HCT116 (cell line): ENCODE measurements at regions not wholly inside any gene's neighbourhood (a gene's known extent, or its start where the extent isn't known, plus 50 kb on each side); places are given as distances from the start of the nearest gene placed in this dataset.

Source experiments
- ATAC-seq: fragments of 200-7000 bp; cut with Tn5 transposase; 2 replicates; pipeline ENCODE4 v1.9.1; 2020; ENCODE audit warnings: mild to moderate bottlenecking, moderate library complexity
- BruUV-seq: library from RNA; stranded (reverse); fragments of 400-500 nt; replicated peaks from 2 replicates; lab custom pipeline; 2021; lab: Mats Ljungman, UMichigan
- CTCF ChIA-PET: fragments of 300-600 bp; sonication (Branson Sonifier 250); formaldehyde crosslinking; loops from one replicate; lab custom pipeline; 2021; ENCODE audit warnings: antibody characterized with exemption; lab: Charles Lee
- POLR2A ChIA-PET: fragments of 300-600, 350-600 bp; sonication (Branson Sonifier 250); formaldehyde crosslinking; loops from one replicate; lab custom pipeline; 2021; ENCODE audit warnings: antibody characterized with exemption; lab: Charles Lee
- RAD21 ChIA-PET, 2 experiments: fragments of 300-600 bp; sonication (Branson Sonifier 250); formaldehyde crosslinking; loops; one replicate each; lab custom pipeline; 2023; ENCODE audit warnings: low total read pairs in 2 of 2; ENCODE audit not compliant: uncharacterized antibody in 2 of 2, unreplicated experiment in 2 of 2, low non-redundant PET in 1 of 2; lab: Charles Lee
- DNase-seq: peaks from one replicate; pipeline ENCODE4 v3.0.0-alpha.2; 2010; ENCODE audit warnings: low read depth, low spot score
- H2AFZ ChIP-seq: fragments of 200-600 bp; shearing (Covaris generic), sonication (generic); 2 replicates; pipeline ENCODE4 v1.6.1; 2017; ENCODE audit warnings: low read depth, mixed run types, mixed read lengths, antibody characterized with exemption, low read length; ENCODE audit not compliant: poor library complexity, severe bottlenecking
- H3K27ac ChIP-seq: 2 replicates; pipeline ENCODE4 v1.5.1; 2012; ENCODE audit warnings: low read depth, low read length
- H3K27me3 ChIP-seq: fragments of 200-600 bp; sonication (generic); 2 replicates; pipeline ENCODE4 v1.6.1; 2016; ENCODE audit warnings: mixed run types, low read length, mixed read lengths; ENCODE audit not compliant: insufficient read depth
- H3K36me3 ChIP-seq, 2 experiments: fragments of 200-500 bp in 1 of 2; fragments of 200-600 bp in 1 of 2; sonication (Bioruptor generic) in 1 of 2; sonication (generic) in 1 of 2; 2 replicates each; pipeline versions ENCODE4 v1.5.1 to v1.6.1; 2014 to 2016; ENCODE audit warnings: low read length in 2 of 2, inconsistent platforms in 1 of 2, mixed read lengths in 1 of 2, mixed run types in 1 of 2; ENCODE audit not compliant: insufficient read depth in 2 of 2, control insufficient read depth in 1 of 2
- H3K4me1 ChIP-seq, 2 experiments: fragments of 200-600 bp in 1 of 2; sonication (generic) in 1 of 2; 2 replicates each; pipeline versions ENCODE4 v1.5.1 to v1.6.1; 2012 to 2017; ENCODE audit warnings: low read length in 2 of 2, inconsistent platforms in 1 of 2, mild to moderate bottlenecking in 1 of 2, mixed read lengths in 1 of 2, mixed run types in 1 of 2, moderate library complexity in 1 of 2; ENCODE audit not compliant: insufficient read depth in 2 of 2, control insufficient read depth in 1 of 2
- H3K4me2 ChIP-seq: fragments of 200-600 bp; sonication (generic); 2 replicates; pipeline ENCODE4 v1.6.1; 2017; ENCODE audit warnings: mixed run types, low read length, mixed read lengths
- H3K4me3 ChIP-seq, 2 experiments: fragments of 200-600 bp in 1 of 2; sonication (generic) in 1 of 2; replicated peaks in 1 of 2; 2 replicates each; pipeline ENCODE4 v1.5.1; 2011 to 2016; ENCODE audit warnings: low read length in 2 of 2, control low read depth in 1 of 2, low read depth in 1 of 2, mild to moderate bottlenecking in 1 of 2, mixed read lengths in 1 of 2, mixed run types in 1 of 2
- H3K79me2 ChIP-seq: fragments of 200-600 bp; sonication (generic); 2 replicates; pipeline ENCODE4 v1.6.1; 2017; ENCODE audit warnings: mild to moderate bottlenecking, mixed run types, low read length, moderate library complexity, mixed read lengths; ENCODE audit not compliant: insufficient read depth
- H3K9ac ChIP-seq: fragments of 200-600 bp; sonication (generic); 2 replicates; pipeline ENCODE4 v1.6.1; 2016; ENCODE audit warnings: low read length, mixed read lengths
- H3K9me2 ChIP-seq: fragments of 200-600 bp; sonication (generic), shearing (Covaris generic); 2 replicates; pipeline ENCODE4 v1.6.1; 2017; ENCODE audit warnings: mixed run types, mild to moderate bottlenecking, moderate library complexity; ENCODE audit not compliant: insufficient read depth
- H3K9me3 ChIP-seq, 2 experiments: fragments of 200-500 bp in 1 of 2; fragments of 200-600 bp in 1 of 2; sonication (Bioruptor generic) in 1 of 2; sonication (generic) in 1 of 2; 2 replicates each; pipeline ENCODE4 v1.6.1; 2014 to 2017; ENCODE audit warnings: low read length in 2 of 2, mixed read lengths in 2 of 2, inconsistent platforms in 1 of 2, low read depth in 1 of 2, mild to moderate bottlenecking in 1 of 2, mixed run types in 1 of 2, moderate library complexity in 1 of 2; ENCODE audit not compliant: control insufficient read depth in 1 of 2, insufficient read depth in 1 of 2
- H4K20me1 ChIP-seq: fragments of 200-600 bp; sonication (generic), shearing (Covaris generic); 2 replicates; pipeline ENCODE4 v1.6.1; 2017; ENCODE audit warnings: mixed run types, mild to moderate bottlenecking, moderate library complexity; ENCODE audit not compliant: insufficient read depth
- ATF3 ChIP-seq: IDR thresholded peaks from 2 replicates; pipeline ENCODE4 v1.6.1; 2012
- CBX3 ChIP-seq: IDR thresholded peaks from 2 replicates; pipeline ENCODE4 v1.6.1; 2012; ENCODE audit warnings: low read depth
- CTCF ChIP-seq, 3 experiments: fragments of 200-600 bp in 1 of 3; sonication (generic) in 1 of 3; IDR thresholded peaks in 2 of 3; conservative IDR thresholded peaks in 1 of 3; 2 replicates each; pipeline ENCODE4 v1.5.1; 2012 to 2017; ENCODE audit warnings: low read depth in 2 of 3, low read length in 2 of 3, antibody characterized with exemption in 1 of 3, borderline replicate concordance in 1 of 3, control low read depth in 1 of 3, mild to moderate bottlenecking in 1 of 3, mixed read lengths in 1 of 3, mixed run types in 1 of 3, moderate library complexity in 1 of 3; ENCODE audit not compliant: insufficient read depth in 1 of 3
- EGR1 ChIP-seq: IDR thresholded peaks from 2 replicates; pipeline ENCODE4 v1.6.1; 2012; ENCODE audit warnings: low read depth
- ELF1 ChIP-seq: IDR thresholded peaks from 2 replicates; pipeline ENCODE4 v1.6.1; 2012; ENCODE audit warnings: low read depth, borderline replicate concordance
- JUND ChIP-seq: IDR thresholded peaks from 2 replicates; pipeline ENCODE4 v1.6.1; 2012
- POLR2AphosphoS5 ChIP-seq: IDR thresholded peaks from 2 replicates; pipeline ENCODE4 v1.6.1; 2011; ENCODE audit warnings: mild to moderate bottlenecking, low read depth, low read length, moderate library complexity
- RAD21 ChIP-seq: IDR thresholded peaks from 2 replicates; pipeline ENCODE4 v1.6.1; 2012; ENCODE audit warnings: low read depth, mild to moderate bottlenecking
- ZNF274 ChIP-seq: fragments of 200-500 bp; sonication (Bioruptor generic); IDR thresholded peaks from 2 replicates; pipeline ENCODE4 v1.6.1; 2014; ENCODE audit warnings: mild to moderate bottlenecking, low read depth, low read length, inconsistent platforms
- intact Hi-C: fragments of 100-400 bp; cut with micrococcal nuclease; formaldehyde crosslinking; loops from 2 replicates; pipeline ENCODE4 v1.10.0; 2022
- TF ChIP-seq, protein P1 (sequence below): IDR thresholded peaks from 2 replicates; pipeline ENCODE4 v1.6.1; 2012; ENCODE audit warnings: low read depth

DNA sequence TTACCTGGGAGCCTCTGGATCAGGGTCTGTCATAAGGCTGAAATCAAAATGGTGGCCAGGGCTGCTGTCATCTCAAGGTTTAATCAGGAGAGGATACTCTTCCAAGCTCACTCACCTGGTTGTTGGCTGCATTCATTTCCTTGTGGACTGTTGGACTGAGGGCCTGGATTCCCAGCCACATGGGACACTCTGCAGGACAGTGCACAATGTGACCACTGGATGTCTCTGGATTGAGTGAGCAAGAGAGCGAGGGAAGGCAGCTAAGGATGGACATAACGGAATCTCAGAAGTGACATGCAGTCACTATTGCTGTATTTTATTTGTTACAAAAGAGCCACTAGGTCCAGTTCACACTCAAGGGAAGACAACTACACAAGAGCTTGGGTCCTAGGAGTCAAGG lies 229.1 kb downstream of the S1PR1 start:
- TF ChIP-seq CTCF (IDR thresholded peaks at IDR 0.05 in 2 of 3, conservative IDR thresholded peaks at IDR 0.05 in 1 of 3; ENCODE audit: borderline replicate concordance in 1 of 3, insufficient read depth in 1 of 3, low read depth in 2 of 3, low read length in 2 of 3) (peak in 2 of 3 experiments; percentile 7 to 19; a peak in 1 of 6 replicates), JUND (no peak)
- Histone ChIP-seq H3K9ac (no peak overlapping the region), H3K9me2 (no peaks in the 10 kb centered on the region), H3K4me2 (no peak overlapping the region), H4K20me1 (no peaks in the 10 kb centered on the region), H3K4me1 (no peaks in the 10 kb centered on the region), H3K27me3 (no peaks in the 10 kb centered on the region), H3K36me3 (no peaks in the 10 kb centered on the region), H3K4me3 (no peak overlapping the region), H3K79me2 (no peaks in the 10 kb centered on the region), H2AFZ (no peak overlapping the region), H3K9me3 (no peaks in the 10 kb centered on the region), H3K27ac (no peak overlapping the region)
- POLR2A ChIA-PET = no interaction called here
- RAD21 ChIA-PET = no interaction called here
- no peak for DNase-seq
- intact Hi-C loops = no loop called here
- ATAC-seq = peak; percentile 54; the same call in 1 of the 2 replicates
- BruUV-seq = no TSS peak
- CTCF ChIA-PET = no interaction called here

- ATAC-seq (peak; percentile 75), DNase-seq (peak; percentile 35)
- H3K9me2 ChIP-seq = no peaks in the 10 kb centered on the region
- no peaks in the 10 kb centered on the region for H3K4me1 ChIP-seq
- no TSS peak for BruUV-seq
- RAD21 ChIA-PET = no interaction called here
- no peak overlapping the region for H2AFZ ChIP-seq
- POLR2A ChIA-PET = no interaction called here
- no peak overlapping the region for H3K27ac ChIP-seq
- no peaks in the 10 kb centered on the region for H3K9me3 ChIP-seq
- intact Hi-C loops = no loop called here
- H3K4me3 ChIP-seq = no peak overlapping the region
- no peak for TF ChIP-seq CBX3
- TF ChIP-seq CTCF (IDR thresholded peaks at IDR 0.05 in 2 of 3, conservative IDR thresholded peaks at IDR 0.05 in 1 of 3; ENCODE audit: borderline replicate concordance in 1 of 3, insufficient read depth in 1 of 3, low read depth in 2 of 3, low read length in 2 of 3) = peak in 2 of 3 experiments; percentile 62 to 72; a peak in 5 of 6 replicates
- TF ChIP-seq EGR1 = no peak
- peak; percentile 32 for TF ChIP-seq RAD21
- TF ChIP-seq ELF1 = no peak
- no peak for TF ChIP-seq ATF3
- TF ChIP-seq ZNF274 = no peak
- TF ChIP-seq, protein P1, sequence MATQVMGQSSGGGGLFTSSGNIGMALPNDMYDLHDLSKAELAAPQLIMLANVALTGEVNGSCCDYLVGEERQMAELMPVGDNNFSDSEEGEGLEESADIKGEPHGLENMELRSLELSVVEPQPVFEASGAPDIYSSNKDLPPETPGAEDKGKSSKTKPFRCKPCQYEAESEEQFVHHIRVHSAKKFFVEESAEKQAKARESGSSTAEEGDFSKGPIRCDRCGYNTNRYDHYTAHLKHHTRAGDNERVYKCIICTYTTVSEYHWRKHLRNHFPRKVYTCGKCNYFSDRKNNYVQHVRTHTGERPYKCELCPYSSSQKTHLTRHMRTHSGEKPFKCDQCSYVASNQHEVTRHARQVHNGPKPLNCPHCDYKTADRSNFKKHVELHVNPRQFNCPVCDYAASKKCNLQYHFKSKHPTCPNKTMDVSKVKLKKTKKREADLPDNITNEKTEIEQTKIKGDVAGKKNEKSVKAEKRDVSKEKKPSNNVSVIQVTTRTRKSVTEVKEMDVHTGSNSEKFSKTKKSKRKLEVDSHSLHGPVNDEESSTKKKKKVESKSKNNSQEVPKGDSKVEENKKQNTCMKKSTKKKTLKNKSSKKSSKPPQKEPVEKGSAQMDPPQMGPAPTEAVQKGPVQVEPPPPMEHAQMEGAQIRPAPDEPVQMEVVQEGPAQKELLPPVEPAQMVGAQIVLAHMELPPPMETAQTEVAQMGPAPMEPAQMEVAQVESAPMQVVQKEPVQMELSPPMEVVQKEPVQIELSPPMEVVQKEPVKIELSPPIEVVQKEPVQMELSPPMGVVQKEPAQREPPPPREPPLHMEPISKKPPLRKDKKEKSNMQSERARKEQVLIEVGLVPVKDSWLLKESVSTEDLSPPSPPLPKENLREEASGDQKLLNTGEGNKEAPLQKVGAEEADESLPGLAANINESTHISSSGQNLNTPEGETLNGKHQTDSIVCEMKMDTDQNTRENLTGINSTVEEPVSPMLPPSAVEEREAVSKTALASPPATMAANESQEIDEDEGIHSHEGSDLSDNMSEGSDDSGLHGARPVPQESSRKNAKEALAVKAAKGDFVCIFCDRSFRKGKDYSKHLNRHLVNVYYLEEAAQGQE = no peak
- TF ChIP-seq POLR2AphosphoS5 = no peak
- TF ChIP-seq, all 23 proteins: peak for 2
- Histone ChIP-seq H3K9ac (no peak overlapping the region), H3K27me3 (no peaks in the 10 kb centered on the region), H4K20me1 (no peaks in the 10 kb centered on the region), H3K36me3 (no peaks in the 10 kb centered on the region), H3K79me2 (no peaks in the 10 kb centered on the region), H3K4me2 (no peak overlapping the region)
- CTCF ChIA-PET = interaction anchor here (0.6 to 1.6 kb wide), 3 partner anchors 10 to 165 kb away, joined by 3 to 7 read pairs (median 5); no protein-coding TSS in a partner anchor
These were observed 237.3 kb downstream of the S1PR1 start for GRCh38 chr1:101474039-101474665.
